Heart left ventricle (tissue), 16 donors: ENCODE measurements at regions not wholly inside any gene's neighbourhood (a gene's known extent, or its start where the extent isn't known, plus 50 kb on each side); places are given as distances from the start of the nearest gene placed in this dataset.
A peak's percentile ranks its signal among the peaks of the same experiment; 100 is the strongest.

Experiments
- ATAC-seq, 4 donors: fragments of 200-7000 bp; cut with Tn5 transposase; one replicate each; pipeline ENCODE4 v1.9.1; 2020 to 2022; ENCODE audit warnings: moderate library complexity in 4 of 4, mild to moderate bottlenecking in 3 of 4, moderate number of reproducible peaks in 1 of 4
- DNase-seq, 5 donors: peaks; one replicate each; pipeline ENCODE4 v3.0.0-alpha.2; 2020
- H3K27ac ChIP-seq, 12 donors: fragments of 200-600 bp; sonication (generic) in 4 of 12; one replicate each; pipeline versions ENCODE4 v1.5.0 to v1.8.0; 2016 to 2022; ENCODE audit warnings: mild to moderate bottlenecking in 2 of 12
- H3K27me3 ChIP-seq, 9 donors: fragments of 200-600 bp; sonication (generic) in 2 of 9; one replicate each; pipeline versions ENCODE4 v1.5.1 to v1.8.0; 2016 to 2022; ENCODE audit warnings: mild to moderate bottlenecking in 3 of 9
- H3K36me3 ChIP-seq, 9 donors: fragments of 200-600 bp; sonication (generic) in 2 of 9; one replicate each; pipeline versions ENCODE4 v1.5.0 to v1.8.0; 2018 to 2022; ENCODE audit warnings: mild to moderate bottlenecking in 2 of 9
- H3K4me1 ChIP-seq, 12 donors: fragments of 200-600 bp; sonication (generic) in 4 of 12; one replicate each; pipeline versions ENCODE4 v1.5.0 to v1.8.0; 2016 to 2022; ENCODE audit warnings: mild to moderate bottlenecking in 3 of 12
- H3K4me3 ChIP-seq, 12 donors: fragments of 200-600 bp; sonication (generic) in 4 of 12; one replicate each; pipeline versions ENCODE4 v1.5.0 to v1.8.0; 2017 to 2022; ENCODE audit warnings: mild to moderate bottlenecking in 9 of 12, moderate library complexity in 4 of 12
- H3K9me3 ChIP-seq, 12 donors: fragments of 200-600 bp; sonication (generic) in 4 of 12; one replicate each; pipeline versions ENCODE4 v1.5.0 to v1.8.0; 2016 to 2022; ENCODE audit warnings: mild to moderate bottlenecking in 1 of 12
- CTCF ChIP-seq, 12 donors: fragments of 200-600 bp; sonication (generic) in 4 of 12; IDR thresholded peaks; one replicate each; pipeline versions ENCODE4 v1.5.0 to v1.8.0; 2018 to 2022; ENCODE audit warnings: antibody characterized with exemption in 12 of 12, mild to moderate bottlenecking in 5 of 12
- POLR2A ChIP-seq, 2 donors: fragments of 450-650 bp; IDR thresholded peaks; one replicate each; pipeline ENCODE4 v1.6.1; 2017; ENCODE audit warnings: antibody characterized with exemption in 2 of 2, mild to moderate bottlenecking in 2 of 2, moderate library complexity in 2 of 2
- WGBS, 4 donors: extraction: QIAGEN DNeasy Blood & Tissue Kit in 2 of 4; methylation state at CpG; one replicate each; pipeline versions ENCODE4 v1.1.5 to v1.1.7; 2013 to 2018; 5-methylcytosine and 5-hydroxymethylcytosine counted together
- intact Hi-C, 10 donors: fragments of 100-400 bp; cut with DNase I; formaldehyde crosslinking; loops; one replicate each; pipeline versions ENCODE4 v1.11.1 to v1.14.2; 2022
- donor health status: ischemic (EF 13 %, LVEDD 7.1; RV severe dilation, severe dysfunction).
- donor health status: healthy with polysubstance abuse.
- donor health status: DM: no; HTN: yes; CAD: no.
- donor health status: DM: no; HTN: no; CAD: no.
- donor health status: ischemic (EF 25% LVEDD 6.9; RV normal size, moderate dysfunction).
- donor health status: ischemic (EF 25% LVEDD 5.7; RV mildly dilated, moderate dysfunction).
- donor health status: healthy.
- donor health status: DM: yes; HTN: yes; CAD: no.
- donor health status: ischemic (EF 35%, LVEDD 5.7; RV mildly dilated, moderate dysfunction).
- donor health status: nonischemic (EF 11% LVEDD 7.7; RV severe dilation, severe dysfunction).
- donor health status: DM: yes; HTN: yes; CAD: no.
- donor health status: PGD.
- donor health status: ischemic (EF 29% LVEDD 5.4; RV normal size, mild dysfunction).
- donor health status: nonischemic (EF 23%, LVEDD 6.1; RV moderate dilation, normal function).

GRCh38 chr10:78259391-78259790, 225.7 kb downstream of the RPS24 start:
- no peak for TF ChIP-seq POLR2A (IDR thresholded peaks at IDR 0.05)
- no peak for TF ChIP-seq CTCF (IDR thresholded peaks at IDR 0.05)
- intact Hi-C loops = no loop called here
- Histone ChIP-seq H3K27me3 (no peaks in the 10 kb centered on the region), H3K27ac (no peak overlapping the region), H3K36me3 (no peaks in the 10 kb centered on the region), H3K4me3 (no peak overlapping the region), H3K4me1 (peaks cover 0 to 20% (median 7%) of the 10 kb centered on the region in 12 donors), H3K9me3 (no peaks in the 10 kb centered on the region)
- 88 to 93% (median 93%) methylated on average over 3 of the region's 3 CpGs for WGBS, 4 donors
- DNase-seq (no peak), ATAC-seq (no peak)

- H3K4me1 ChIP-seq = peaks cover 0 to 20% (median 7%) of the 10 kb centered on the region in 12 donors
- no peak overlapping the region for H3K4me3 ChIP-seq
- H3K9me3 ChIP-seq = no peaks in the 10 kb centered on the region
- intact Hi-C loops = no loop called here
- H3K27me3 ChIP-seq = no peaks in the 10 kb centered on the region
- no peak for TF ChIP-seq POLR2A (IDR thresholded peaks at IDR 0.05)
- peak in 1 of 12 donors; percentile 22 for TF ChIP-seq CTCF (IDR thresholded peaks at IDR 0.05)
- no peak overlapping the region for H3K27ac ChIP-seq
- no peak for DNase-seq
- ATAC-seq = no peak
- WGBS, 4 donors = 24 to 38% (median 37%) methylated on average over 10 of the region's 10 CpGs
- H3K36me3 ChIP-seq = no peaks in the 10 kb centered on the region
Observed at GRCh38 chr10:78260141-78260540, 226.5 kb downstream of the RPS24 start.

GRCh38 chr10:78260680-78261079, 227.0 kb downstream of the RPS24 start:
- Histone ChIP-seq H3K36me3 (no peaks in the 10 kb centered on the region), H3K27ac (no peak overlapping the region)
- WGBS, 4 donors = 82 to 97% (median 94%) methylated on average over 2 of the region's 2 CpGs

GRCh38 chr10:78261291-78261690, 227.6 kb downstream of the RPS24 start:
- ATAC-seq (no peak), DNase-seq (no peak)
- H3K27ac ChIP-seq = no peak overlapping the region
- no peak overlapping the region for H3K4me3 ChIP-seq
- peaks cover 0 to 12% (median 3%) of the 10 kb centered on the region in 12 donors for H3K4me1 ChIP-seq
- intact Hi-C loops = no loop called here
- 72 to 83% (median 80%) methylated on average over 4 of the region's 4 CpGs for WGBS, 4 donors
- H3K9me3 ChIP-seq = no peaks in the 10 kb centered on the region
- H3K36me3 ChIP-seq = no peaks in the 10 kb centered on the region
- TF ChIP-seq POLR2A (IDR thresholded peaks at IDR 0.05) (no peak), CTCF (IDR thresholded peaks at IDR 0.05) (no peak)
- no peaks in the 10 kb centered on the region for H3K27me3 ChIP-seq

More at GRCh38 chr10:78260680-78261079, 227.0 kb downstream of the RPS24 start:
- TF ChIP-seq CTCF (IDR thresholded peaks at IDR 0.05) = no peak
- no peak for TF ChIP-seq POLR2A (IDR thresholded peaks at IDR 0.05)
- Histone ChIP-seq H3K4me3 (no peak overlapping the region), H3K9me3 (no peaks in the 10 kb centered on the region), H3K4me1 (peaks cover 0 to 18% (median 7%) of the 10 kb centered on the region in 12 donors), H3K27me3 (no peaks in the 10 kb centered on the region)
- intact Hi-C loops = no loop called here
- no peak for DNase-seq
- ATAC-seq = no peak
